ENCODE measurements at regions not wholly inside any gene's neighbourhood (a gene's known extent, or its start where the extent isn't known, plus 50 kb on each side); places are given as distances from the start of the nearest gene placed in this dataset.

DNA sequence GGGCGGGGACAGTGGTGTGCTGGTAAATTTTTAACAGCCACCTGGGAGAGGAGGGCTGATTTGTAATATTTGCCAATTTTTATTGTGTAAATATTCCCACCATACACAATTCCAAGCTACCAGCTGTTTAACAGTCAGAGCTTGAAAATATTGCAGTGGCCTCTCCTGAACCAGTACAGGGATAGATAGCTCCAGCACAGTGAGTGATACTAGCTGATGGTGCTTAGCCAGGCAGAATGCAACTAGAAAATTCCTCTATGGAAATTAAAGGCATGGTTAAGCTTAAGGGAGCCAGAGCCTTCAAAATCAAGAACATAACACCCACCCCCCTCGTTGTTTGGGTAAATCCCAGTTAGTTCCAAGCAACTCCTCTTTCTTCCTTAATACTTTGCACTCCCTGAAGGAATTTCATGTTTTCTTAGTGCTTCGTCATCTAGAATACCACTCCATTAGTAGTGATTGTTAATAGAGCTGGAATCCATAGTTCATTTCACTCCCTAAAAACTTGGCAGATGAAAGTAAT, 96.6 kb downstream of the CYB561 start:
- FAIRE-seq: no peak

- FAIRE-seq: no peak
These were observed 95.7 kb downstream of the CYB561 start for GRCh38 chr17:63350364-63350763.

DNA sequence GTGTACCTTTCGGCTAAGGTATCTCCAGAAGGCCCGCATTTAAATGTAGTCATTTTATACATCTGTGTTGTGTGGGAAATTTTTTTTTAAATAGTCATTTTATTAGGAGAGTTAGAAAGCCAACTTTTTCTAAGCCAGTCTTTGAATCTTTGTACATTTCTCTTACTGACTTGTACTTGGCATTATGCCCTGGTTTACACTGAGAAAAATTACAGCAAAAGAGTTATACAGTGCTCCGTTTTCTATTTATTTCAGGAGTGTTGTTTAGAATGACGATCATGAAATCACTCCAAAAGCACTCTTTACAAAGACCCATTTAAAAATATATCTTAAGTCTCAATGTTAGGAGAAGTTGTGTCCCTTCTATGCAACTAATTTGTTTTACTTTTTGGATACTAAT, 91.8 kb downstream of the CYB561 start:
- FAIRE-seq: no peak

DNA sequence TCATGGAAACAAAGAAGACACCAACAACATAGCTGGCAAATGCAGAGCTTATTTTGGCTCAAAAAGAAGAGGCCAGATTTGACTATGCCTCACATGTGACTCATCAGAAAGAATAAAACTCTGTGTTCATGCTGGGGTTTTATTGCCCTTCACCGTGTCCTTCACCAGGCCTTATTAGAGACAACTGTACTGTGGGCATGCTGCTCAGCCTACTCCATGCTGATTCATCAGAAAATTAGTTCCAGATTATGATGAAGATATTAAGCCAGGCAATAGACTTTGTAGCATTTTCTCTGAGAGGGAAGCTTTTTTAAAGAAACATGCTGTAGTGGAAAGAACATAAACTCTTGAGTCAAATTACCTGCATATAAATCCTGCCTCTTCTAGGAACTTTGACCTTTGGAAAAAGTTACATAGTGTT, 89.8 kb downstream of the CYB561 start:
- FAIRE-seq: no peak

DNA sequence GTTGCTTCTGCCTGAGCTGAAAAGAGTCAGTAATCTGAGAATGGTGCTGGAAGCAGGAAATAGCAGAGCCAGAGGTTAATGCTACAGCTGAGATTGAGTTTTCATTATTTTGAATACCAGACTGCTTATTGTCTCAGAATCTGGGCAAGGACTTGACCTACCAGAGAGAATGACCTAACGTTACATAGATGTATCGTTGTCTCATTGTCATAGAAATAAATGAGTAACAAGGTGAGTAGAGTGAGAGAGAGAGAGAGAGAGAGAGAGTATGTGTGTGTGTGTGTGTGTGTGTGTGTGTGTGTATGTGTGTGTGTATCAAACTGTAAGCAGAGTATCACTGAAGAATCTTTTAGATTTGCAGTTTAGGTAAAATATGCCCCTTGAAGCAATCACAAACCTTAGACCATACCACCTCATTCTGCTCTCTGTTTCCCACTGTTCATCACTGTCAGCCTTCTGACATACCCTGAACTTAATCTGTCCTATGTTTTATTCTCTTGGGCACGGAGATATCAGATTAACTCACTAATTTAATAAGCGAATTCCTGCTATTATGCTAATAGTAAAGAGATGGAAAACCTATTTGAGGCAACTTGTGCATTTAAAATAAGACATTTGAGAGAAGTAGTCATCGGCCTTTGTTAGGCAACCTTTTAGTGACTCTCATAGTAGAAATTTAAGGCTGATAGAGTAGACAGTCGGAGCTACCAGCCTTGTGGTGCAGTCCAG, 87.8 kb downstream of the CYB561 start:
- no peak for FAIRE-seq

DNA sequence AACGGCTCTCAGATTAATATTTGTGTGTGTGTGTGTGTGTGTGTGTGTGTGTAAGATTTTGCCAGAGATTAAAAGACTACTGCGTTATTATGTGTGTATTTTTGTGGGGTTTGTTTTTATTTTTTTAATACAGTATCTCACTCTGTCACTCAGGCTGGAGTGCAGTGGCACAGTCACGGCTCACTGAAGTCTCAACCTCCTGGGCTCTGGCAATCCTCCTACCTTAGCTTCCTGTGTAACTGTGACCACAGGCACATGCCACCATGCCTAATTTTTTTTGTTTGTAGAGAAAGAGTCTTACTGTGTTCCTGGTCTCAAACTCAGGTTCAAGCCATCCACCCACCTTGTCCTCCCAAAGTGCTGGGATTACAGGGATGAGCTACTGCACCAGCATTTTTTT, 87.2 kb downstream of the CYB561 start:
- FAIRE-seq: no peak

DNA sequence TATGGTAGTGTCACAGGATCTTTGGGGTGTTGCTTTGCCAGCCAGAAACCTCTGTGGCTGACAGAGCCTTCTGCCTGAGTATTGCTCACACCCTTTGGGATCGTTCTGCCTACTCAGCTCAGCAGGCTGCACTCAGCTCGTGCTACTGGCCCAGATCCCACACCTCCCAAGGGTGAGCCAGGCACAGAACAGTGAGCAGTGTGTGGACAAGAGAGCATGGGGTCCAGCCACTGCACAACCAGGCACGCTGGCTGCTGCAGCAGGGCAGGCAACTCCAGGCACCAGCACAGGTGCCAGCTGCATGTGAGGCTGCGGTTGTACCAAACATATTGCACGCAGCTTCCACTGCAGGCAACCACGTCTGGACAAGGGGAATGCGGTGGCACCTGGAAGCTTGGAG, 84.9 kb downstream of the CYB561 start:
- FAIRE-seq: no peak

DNA sequence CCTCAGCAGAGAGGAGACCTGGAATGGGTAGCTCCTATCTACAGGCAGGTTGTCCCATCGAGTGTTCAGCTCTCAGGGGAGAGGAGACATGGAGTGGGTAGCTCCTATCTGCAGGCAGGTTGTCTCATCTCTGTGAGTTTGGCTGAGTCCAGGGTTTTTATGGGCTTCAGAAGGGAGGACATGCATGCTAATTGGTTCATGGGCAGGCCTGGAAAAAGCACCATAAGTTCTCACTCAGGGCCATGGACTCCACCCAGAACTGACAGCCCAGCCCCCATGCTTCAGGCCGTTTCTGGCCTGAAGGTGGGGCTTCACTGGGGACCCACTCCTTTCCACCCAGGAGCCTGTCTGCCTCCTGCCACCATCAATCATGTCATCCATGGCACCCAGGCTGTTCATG, 84.0 kb downstream of the CYB561 start:
- FAIRE-seq: no peak

DNA sequence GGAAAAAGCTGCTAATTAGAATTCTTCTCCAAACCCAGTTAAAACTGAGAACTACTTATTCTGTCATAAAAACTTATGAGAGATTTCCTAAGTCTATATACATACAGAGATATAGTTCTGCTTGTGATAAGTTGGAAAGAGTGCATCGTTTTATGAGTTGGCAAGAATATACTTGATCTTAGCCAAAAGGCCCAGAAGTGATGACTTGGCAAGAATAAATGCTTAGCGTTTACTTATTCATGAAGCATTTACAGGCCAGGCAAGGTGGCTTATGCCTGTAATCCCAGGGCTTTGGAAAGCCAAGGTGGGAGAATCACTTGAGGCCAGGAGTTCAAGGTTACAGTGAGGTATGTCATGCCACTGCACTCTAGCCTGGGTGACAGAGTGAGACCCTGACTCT, 81.7 kb downstream of the CYB561 start:
- FAIRE-seq: no peak

- FAIRE-seq: no peak
These were observed 81.2 kb downstream of the CYB561 start for GRCh38 chr17:63364944-63365343.

- FAIRE-seq: no peak
These were observed 80.5 kb downstream of the CYB561 start for GRCh38 chr17:63365366-63366240.

DNA sequence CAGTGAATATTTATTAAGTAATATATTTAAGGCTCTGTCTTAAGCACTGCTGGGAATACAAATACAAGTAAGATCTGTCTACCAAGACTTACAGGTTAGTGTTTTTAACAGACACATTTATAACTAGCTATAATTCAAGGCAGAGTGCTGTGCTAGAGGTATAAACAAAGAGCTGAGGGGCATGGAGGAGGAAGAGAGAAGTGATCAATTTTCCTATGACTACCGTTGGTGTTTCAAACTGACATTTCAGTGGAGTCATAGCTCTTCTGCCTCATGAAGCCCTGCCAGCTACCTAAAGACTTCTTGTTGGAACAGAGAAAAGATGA, 79.9 kb downstream of the CYB561 start:
- FAIRE-seq: no peak

DNA sequence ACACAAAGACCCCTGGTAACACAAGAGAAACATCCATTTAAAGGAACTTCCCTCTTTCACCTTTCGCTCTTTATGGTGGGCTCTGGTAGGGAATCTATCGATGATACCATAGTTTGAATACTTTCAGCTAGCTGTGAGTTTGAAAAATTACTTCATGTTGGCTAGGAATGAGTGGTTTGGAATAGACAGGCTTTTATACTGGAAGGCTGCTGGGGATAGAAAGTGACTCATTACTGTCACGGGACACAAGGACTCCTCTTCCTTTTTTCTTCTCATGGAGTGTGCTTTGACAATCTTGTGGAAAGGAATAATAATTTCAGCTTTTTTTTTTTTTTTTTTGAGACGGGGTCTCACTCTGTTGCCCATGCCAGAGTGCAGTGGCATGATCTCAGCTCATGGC, 76.9 kb downstream of the CYB561 start:
- no peak for FAIRE-seq

DNA sequence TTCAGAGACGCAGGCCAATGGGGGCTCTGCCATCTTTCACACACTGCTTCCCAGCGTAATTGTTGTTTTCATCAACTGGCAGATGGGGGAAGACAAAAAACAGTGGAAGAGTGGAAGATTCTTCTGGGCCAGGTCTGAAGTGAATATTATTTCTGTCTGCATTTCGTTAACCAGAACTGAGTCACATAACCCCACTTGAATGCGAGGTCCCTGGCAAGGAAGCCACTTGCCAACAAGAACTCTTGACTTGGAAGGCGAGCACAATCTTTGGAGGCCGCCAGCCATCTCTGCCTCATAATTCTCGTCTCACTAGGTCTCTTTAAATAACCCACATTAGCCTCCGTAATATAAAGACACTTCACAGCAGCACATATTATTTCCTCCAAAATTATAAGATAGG, 75.4 kb downstream of the CYB561 start:
- no peak for FAIRE-seq

DNA sequence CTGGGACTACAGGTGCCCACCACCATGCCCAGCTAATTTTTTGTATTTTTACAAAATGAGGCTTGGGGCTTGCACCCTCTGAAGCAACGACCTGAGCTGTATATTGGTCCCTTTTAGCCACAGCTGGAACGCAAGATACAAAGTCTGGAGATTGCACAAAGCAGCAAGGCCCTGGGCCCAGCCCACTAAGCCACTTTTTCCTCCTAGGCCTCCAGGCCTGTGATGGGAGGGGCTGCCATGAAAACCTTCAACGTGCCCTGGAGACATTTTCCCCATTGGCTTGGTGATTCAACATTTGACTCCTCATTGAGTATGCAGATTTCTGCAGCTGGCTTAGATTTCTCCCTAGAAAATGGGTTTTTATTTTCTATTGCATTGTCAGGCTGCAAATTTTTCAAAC, 69.2 kb downstream of the CYB561 start:
- no peak for FAIRE-seq

DNA sequence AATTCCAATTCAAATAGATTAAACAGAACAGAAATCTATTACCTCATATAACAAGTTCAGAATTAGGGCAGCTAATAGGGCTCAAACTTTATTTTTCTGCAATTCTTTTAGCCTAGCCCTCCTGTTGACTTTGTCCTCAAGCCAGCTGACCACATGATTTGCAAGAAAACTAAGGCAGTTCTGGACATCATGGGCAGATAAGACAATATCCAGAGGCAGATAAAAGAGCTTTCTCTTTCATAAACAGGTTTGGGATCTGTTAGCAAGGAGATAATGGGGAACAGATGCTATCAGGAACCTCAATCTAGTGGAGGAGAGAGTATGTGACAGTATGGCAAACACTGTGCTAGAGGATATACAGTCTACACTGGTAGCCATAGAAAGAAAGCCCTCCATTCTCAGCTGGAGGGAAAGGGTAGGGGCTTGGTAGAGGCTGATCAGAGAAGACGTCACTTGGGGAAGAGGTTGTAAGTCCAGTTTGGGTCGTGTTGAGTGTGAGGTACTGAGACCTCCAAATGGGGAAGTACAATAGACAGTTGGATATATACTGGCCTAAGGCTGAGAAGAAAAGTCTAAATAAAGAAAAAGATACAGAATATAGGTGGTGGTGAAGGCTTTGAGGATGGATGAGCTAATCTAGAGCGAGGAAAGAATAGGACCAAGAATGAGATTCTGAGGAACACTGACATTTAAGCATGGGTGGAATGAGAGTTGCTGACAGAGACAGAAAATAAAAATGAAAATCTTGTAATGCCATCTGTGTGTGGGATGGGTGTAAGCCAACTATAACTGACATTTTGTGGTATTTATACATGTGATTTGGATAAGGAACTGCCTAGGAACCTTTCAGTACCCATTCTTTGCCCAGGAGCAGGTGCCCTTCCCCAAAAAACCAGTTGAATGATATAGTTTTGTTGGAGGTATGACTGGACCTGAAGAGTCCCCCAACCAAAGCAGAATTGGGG, 67.4 kb downstream of the CYB561 start:
- no peak for FAIRE-seq

- no peak for FAIRE-seq
These were observed 66.5 kb downstream of the CYB561 start for GRCh38 chr17:63379636-63380035.

- FAIRE-seq: no peak
These were observed 64.9 kb downstream of the CYB561 start for GRCh38 chr17:63381101-63381729.

- no peak for FAIRE-seq
These were observed 64.0 kb downstream of the CYB561 start for GRCh38 chr17:63382136-63382535.
